Fibroblast of the aortic adventitia (primary cell): ENCODE measurements at regions not wholly inside any gene's neighbourhood (a gene's known extent, or its start where the extent isn't known, plus 50 kb on each side); places are given as distances from the start of the nearest gene placed in this dataset.

Experiments used
- DNase-seq: peaks from one replicate; pipeline ENCODE4 v3.0.0-alpha.2; 2010; ENCODE audit warnings: low read depth
- H3K4me3 ChIP-seq: 2 replicates; pipeline ENCODE4 v1.5.1; 2011; ENCODE audit warnings: low read depth, mild to moderate bottlenecking, control low read depth, low read length, moderate library complexity
- CTCF ChIP-seq: IDR thresholded peaks from 2 replicates; pipeline ENCODE4 v1.5.1; 2011; ENCODE audit warnings: mild to moderate bottlenecking, low read length, control low read depth, inconsistent platforms; ENCODE audit not compliant: insufficient read depth

GRCh38 chr14:71190770-71191374, 283.6 kb downstream of the PCNX1 start:
- H3K4me3 ChIP-seq = no peak overlapping the region
- DNase-seq = no peak
- TF ChIP-seq CTCF = no peak

GRCh38 chr14:71193663-71194062, 286.4 kb downstream of the PCNX1 start:
- DNase-seq = no peak
- H3K4me3 ChIP-seq = no peak overlapping the region
- no peak for TF ChIP-seq CTCF

- TF ChIP-seq CTCF = no peak
- DNase-seq = no peak
- H3K4me3 ChIP-seq = no peak overlapping the region
Measured at GRCh38 chr14:71194251-71194650, 287.0 kb downstream of the PCNX1 start.

- no peak for TF ChIP-seq CTCF
- DNase-seq = no peak
- H3K4me3 ChIP-seq = no peak overlapping the region
Measured at GRCh38 chr14:71196921-71197320, 289.7 kb downstream of the PCNX1 start.

GRCh38 chr14:71198687-71199086, 291.4 kb downstream of the PCNX1 start:
- H3K4me3 ChIP-seq = no peak overlapping the region
- TF ChIP-seq CTCF = no peak
- no peak for DNase-seq

- TF ChIP-seq CTCF = no peak
- H3K4me3 ChIP-seq = no peak overlapping the region
- DNase-seq = no peak
Measured at GRCh38 chr14:71201840-71202239, 294.6 kb downstream of the PCNX1 start.

- H3K4me3 ChIP-seq = no peak overlapping the region
- peak; percentile 17 for DNase-seq
- TF ChIP-seq CTCF = no peak
Measured at GRCh38 chr14:71202881-71203280, 295.6 kb downstream of the PCNX1 start.
